ENCODE measurements at regions not wholly inside any gene's neighbourhood (a gene's known extent, or its start where the extent isn't known, plus 50 kb on each side); places are given as distances from the start of the nearest gene placed in this dataset.

DNA sequence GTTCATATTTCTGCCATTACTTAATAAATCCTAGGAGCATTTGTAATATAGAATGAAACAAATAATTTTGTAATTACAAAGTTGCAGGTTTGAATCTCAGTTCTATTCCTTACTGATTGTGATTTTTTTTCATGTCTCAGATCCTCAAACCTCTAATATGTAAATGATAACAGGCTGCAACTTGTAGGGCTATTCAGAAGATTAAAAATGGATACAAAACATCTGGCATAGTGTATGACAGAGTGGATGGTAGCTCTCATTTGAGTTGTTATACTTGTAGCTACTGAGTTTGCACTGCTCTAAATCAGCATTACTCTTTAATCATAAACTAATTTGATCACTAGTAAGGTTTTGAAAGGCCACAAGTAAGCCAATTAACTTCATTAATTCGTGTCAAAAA, 406.3 kb upstream of the MGAT4C start:
- intact Hi-C loops (cut with micrococcal nuclease), result no loop called here
- ATAC-seq (no peak), DNase-seq (no peak)
- H3K4me3 Mint-ChIP-seq, result no peak overlapping the region
- no peak overlapping the region for H3K27ac Mint-ChIP-seq
- CTCF ChIA-PET, result no interaction called here
- no peaks in the 10 kb centered on the region for H3K27me3 Mint-ChIP-seq
- TF ChIP-seq, protein P1, sequence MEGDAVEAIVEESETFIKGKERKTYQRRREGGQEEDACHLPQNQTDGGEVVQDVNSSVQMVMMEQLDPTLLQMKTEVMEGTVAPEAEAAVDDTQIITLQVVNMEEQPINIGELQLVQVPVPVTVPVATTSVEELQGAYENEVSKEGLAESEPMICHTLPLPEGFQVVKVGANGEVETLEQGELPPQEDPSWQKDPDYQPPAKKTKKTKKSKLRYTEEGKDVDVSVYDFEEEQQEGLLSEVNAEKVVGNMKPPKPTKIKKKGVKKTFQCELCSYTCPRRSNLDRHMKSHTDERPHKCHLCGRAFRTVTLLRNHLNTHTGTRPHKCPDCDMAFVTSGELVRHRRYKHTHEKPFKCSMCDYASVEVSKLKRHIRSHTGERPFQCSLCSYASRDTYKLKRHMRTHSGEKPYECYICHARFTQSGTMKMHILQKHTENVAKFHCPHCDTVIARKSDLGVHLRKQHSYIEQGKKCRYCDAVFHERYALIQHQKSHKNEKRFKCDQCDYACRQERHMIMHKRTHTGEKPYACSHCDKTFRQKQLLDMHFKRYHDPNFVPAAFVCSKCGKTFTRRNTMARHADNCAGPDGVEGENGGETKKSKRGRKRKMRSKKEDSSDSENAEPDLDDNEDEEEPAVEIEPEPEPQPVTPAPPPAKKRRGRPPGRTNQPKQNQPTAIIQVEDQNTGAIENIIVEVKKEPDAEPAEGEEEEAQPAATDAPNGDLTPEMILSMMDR (IDR thresholded peaks at IDR 0.05), result no peak
- no peaks in the 10 kb centered on the region for H3K36me3 Mint-ChIP-seq (ENCODE audit: low read depth)
- peaks cover 9% of the 10 kb centered on the region for H3K9me3 Mint-ChIP-seq
- POLR2A ChIA-PET, result no interaction called here
- H3K4me1 Mint-ChIP-seq (ENCODE audit: low read depth), result no peaks in the 10 kb centered on the region

DNA sequence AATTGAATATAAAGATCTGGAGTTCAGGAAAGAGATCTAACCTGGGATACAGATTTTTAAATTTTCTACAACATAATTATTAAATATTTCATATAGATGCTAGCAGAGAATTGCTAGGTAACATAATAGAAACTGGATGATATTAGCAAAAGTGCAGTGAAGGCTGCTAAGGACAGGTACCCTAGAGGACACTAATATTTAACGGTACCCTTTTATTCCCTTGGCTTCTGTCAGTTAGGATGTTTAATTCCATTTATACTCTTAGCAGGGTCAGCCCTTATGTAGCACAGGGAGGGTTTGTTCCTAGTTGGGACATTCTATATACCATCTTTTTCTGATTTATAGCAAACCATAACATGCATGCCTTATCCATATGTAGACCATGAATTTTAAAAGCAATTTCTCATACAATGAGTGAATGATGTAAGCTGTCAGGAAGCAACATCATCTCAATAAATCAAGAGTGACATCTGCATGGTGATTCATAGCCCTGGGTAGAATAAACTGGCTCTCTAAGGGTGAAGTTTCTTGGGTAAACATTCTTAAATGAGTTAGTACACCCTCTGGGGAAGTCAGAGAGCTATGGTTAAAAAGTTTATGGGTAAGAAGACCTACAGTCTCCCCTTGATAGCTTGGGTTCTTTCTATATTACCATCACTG, 404.4 kb upstream of the MGAT4C start:
- Mint-ChIP-seq H3K9me3 (peaks cover 3% of the 10 kb centered on the region), H3K27ac (no peak overlapping the region), H3K4me3 (no peak overlapping the region), H3K27me3 (no peaks in the 10 kb centered on the region), H3K4me1 (ENCODE audit: low read depth) (no peaks in the 10 kb centered on the region), H3K36me3 (ENCODE audit: low read depth) (no peaks in the 10 kb centered on the region)
- intact Hi-C loops (cut with micrococcal nuclease), result no loop called here
- ChIA-PET CTCF (no interaction called here), POLR2A (no interaction called here)
- ATAC-seq (no peak), DNase-seq (no peak)
- TF ChIP-seq, protein P1 (IDR thresholded peaks at IDR 0.05), result no peak

GRCh38 chr12:86659985-86660384, 403.8 kb upstream of the MGAT4C start:
- intact Hi-C loops (cut with micrococcal nuclease), result no loop called here
- Mint-ChIP-seq H3K4me1 (ENCODE audit: low read depth) (no peaks in the 10 kb centered on the region), H3K27me3 (no peaks in the 10 kb centered on the region), H3K27ac (no peak overlapping the region), H3K9me3 (peaks cover 3% of the 10 kb centered on the region), H3K4me3 (no peak overlapping the region), H3K36me3 (ENCODE audit: low read depth) (no peaks in the 10 kb centered on the region)
- ChIA-PET CTCF (no interaction called here), POLR2A (no interaction called here)
- no peak for DNase-seq
- ATAC-seq, result no peak
- TF ChIP-seq, protein P1 (IDR thresholded peaks at IDR 0.05), result no peak

- Mint-ChIP-seq H3K4me1 (ENCODE audit: low read depth) (no peaks in the 10 kb centered on the region), H3K4me3 (no peak overlapping the region), H3K9me3 (no peaks in the 10 kb centered on the region), H3K27ac (no peak overlapping the region), H3K36me3 (ENCODE audit: low read depth) (no peaks in the 10 kb centered on the region), H3K27me3 (no peaks in the 10 kb centered on the region)
- intact Hi-C loops (cut with micrococcal nuclease), result no loop called here
- ATAC-seq (no peak), DNase-seq (no peak)
- ChIA-PET CTCF (no interaction called here), POLR2A (no interaction called here)
- TF ChIP-seq, protein P1 (IDR thresholded peaks at IDR 0.05), result no peak
Measured at GRCh38 chr12:86658303-86658702, 402.1 kb upstream of the MGAT4C start.

DNA sequence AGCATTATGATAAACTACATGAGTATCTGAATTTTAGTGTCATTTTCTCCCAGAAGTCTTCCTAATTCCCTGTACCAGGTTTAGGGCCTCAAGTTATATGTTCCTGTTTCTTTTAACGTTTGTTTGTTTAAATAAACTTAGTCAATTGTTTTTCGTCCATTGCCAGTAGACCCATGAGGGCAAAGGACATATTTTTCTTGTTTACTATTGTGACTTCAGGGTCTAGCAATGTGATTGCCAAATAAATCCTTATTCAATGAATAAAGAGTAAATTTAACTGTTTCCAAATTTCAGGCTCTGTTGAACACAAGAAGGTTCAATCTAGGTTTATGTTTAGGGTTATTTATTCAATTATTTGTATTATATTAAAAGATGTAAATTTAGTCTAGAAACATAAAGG, 391.6 kb upstream of the MGAT4C start:
- DNase-seq (no peak), ATAC-seq (no peak)
- H3K36me3 Mint-ChIP-seq (ENCODE audit: low read depth), result no peaks in the 10 kb centered on the region
- POLR2A ChIA-PET, result no interaction called here
- H3K27me3 Mint-ChIP-seq, result no peaks in the 10 kb centered on the region
- CTCF ChIA-PET, result no interaction called here
- H3K9me3 Mint-ChIP-seq, result no peaks in the 10 kb centered on the region
- intact Hi-C loops (cut with micrococcal nuclease), result no loop called here
- no peak overlapping the region for H3K4me3 Mint-ChIP-seq
- no peak overlapping the region for H3K27ac Mint-ChIP-seq
- TF ChIP-seq, protein P1 (IDR thresholded peaks at IDR 0.05), result no peak
- H3K4me1 Mint-ChIP-seq (ENCODE audit: low read depth), result no peaks in the 10 kb centered on the region
